Loucy (cell line): ENCODE measurements at regions not wholly inside any gene's neighbourhood (a gene's known extent, or its start where the extent isn't known, plus 50 kb on each side); places are given as distances from the start of the nearest gene placed in this dataset.
A peak's percentile ranks its signal among the peaks of the same experiment; 100 is the strongest.

ENCODE experiments used
- H2AFZ ChIP-seq: fragments of 200-600 bp; sonication (generic); 2 replicates; pipeline ENCODE4 v1.6.0; 2016; ENCODE audit warnings: antibody characterized with exemption, mild to moderate bottlenecking, low read length, moderate library complexity
- H3F3A ChIP-seq: fragments of 200-600 bp; 2 replicates; pipeline ENCODE4 v1.6.0; 2016; ENCODE audit warnings: antibody characterized with exemption, low read depth, mild to moderate bottlenecking
- H3K27me3 ChIP-seq: fragments of 200-600 bp; sonication (generic); 2 replicates; pipeline ENCODE4 v1.6.1; 2014; ENCODE audit warnings: low read length, mild to moderate bottlenecking; ENCODE audit not compliant: insufficient read depth, poor library complexity, severe bottlenecking
- H3K36me3 ChIP-seq: fragments of 200-600 bp; sonication (generic); 2 replicates; pipeline ENCODE4 v1.6.1; 2016; ENCODE audit warnings: low read length; ENCODE audit not compliant: insufficient read depth
- H3K4me1 ChIP-seq: fragments of 200-600 bp; sonication (generic); 2 replicates; pipeline ENCODE4 v1.5.1; 2014; ENCODE audit warnings: low read length, mild to moderate bottlenecking; ENCODE audit not compliant: insufficient read depth, poor library complexity, severe bottlenecking
- H3K4me2 ChIP-seq: fragments of 200-600 bp; sonication (generic); 2 replicates; pipeline ENCODE4 v1.6.0; 2014; ENCODE audit warnings: antibody characterized with exemption, low read length, low read depth, mild to moderate bottlenecking; ENCODE audit not compliant: poor library complexity, severe bottlenecking
- H3K4me3 ChIP-seq: fragments of 200-600 bp; sonication (generic); 2 replicates; pipeline ENCODE4 v1.5.1; 2014; ENCODE audit warnings: low read length, mild to moderate bottlenecking, mixed read lengths; ENCODE audit not compliant: poor library complexity, severe bottlenecking
- H3K79me2 ChIP-seq: fragments of 200-600 bp; sonication (generic); 2 replicates; pipeline ENCODE4 v1.6.1; 2014; ENCODE audit warnings: low read length; ENCODE audit not compliant: insufficient read depth
- H3K9ac ChIP-seq: fragments of 200-600 bp; sonication (generic); 2 replicates; pipeline ENCODE4 v1.6.0; 2014; ENCODE audit warnings: mild to moderate bottlenecking, low read depth, low read length, moderate library complexity; ENCODE audit not compliant: poor library complexity, severe bottlenecking
- H3K9me2 ChIP-seq: fragments of 200-600 bp; sonication (generic); replicated peaks from 2 replicates; pipeline ENCODE4 v1.6.1; 2016; ENCODE audit warnings: low read depth, low read length, mixed read lengths
- H3K9me3 ChIP-seq: fragments of 200-600 bp; sonication (generic); 2 replicates; pipeline ENCODE4 v1.6.1; 2014; ENCODE audit warnings: mild to moderate bottlenecking, antibody characterized with exemption, low read length, low read depth; ENCODE audit not compliant: insufficient read depth
- H4K20me1 ChIP-seq: fragments of 200-600 bp; sonication (generic); 2 replicates; pipeline ENCODE4 v1.6.0; 2014; ENCODE audit warnings: antibody characterized with exemption, low read length, mild to moderate bottlenecking; ENCODE audit not compliant: insufficient read depth, poor library complexity, severe bottlenecking
- CTCF ChIP-seq: fragments of 200-600 bp; sonication (generic); conservative IDR thresholded peaks from 2 replicates; pipeline ENCODE4 v1.5.1; 2014; ENCODE audit warnings: mild to moderate bottlenecking, antibody characterized with exemption, low read length
- EZH2phosphoT487 ChIP-seq: fragments of 200-600 bp; IDR thresholded peaks from 2 replicates; pipeline ENCODE4 v1.6.1; 2018; ENCODE audit warnings: antibody characterized with exemption, mild to moderate bottlenecking, moderate library complexity, borderline replicate concordance

- no peaks in the 10 kb centered on the region for H3K27me3 ChIP-seq
- TF ChIP-seq CTCF (no peak), EZH2phosphoT487 (no peak)
- no peaks in the 10 kb centered on the region for H3K9me2 ChIP-seq
- no peak overlapping the region for H3K4me3 ChIP-seq
- H3K4me2 ChIP-seq: peak overlapping the region; percentile 7
- no peaks in the 10 kb centered on the region for H3K79me2 ChIP-seq
- H4K20me1 ChIP-seq: no peaks in the 10 kb centered on the region
- H3K36me3 ChIP-seq: no peaks in the 10 kb centered on the region
- no peaks in the 10 kb centered on the region for H3F3A ChIP-seq
- H3K9ac ChIP-seq: no peak overlapping the region
- no peaks in the 10 kb centered on the region for H3K9me3 ChIP-seq
- peak overlapping the region; percentile 14; the same call in 1 of the 2 replicates for H2AFZ ChIP-seq
- peaks cover 33% of the 10 kb centered on the region for H3K4me1 ChIP-seq
Measured at GRCh38 chr5:34496701-34497469, 159.2 kb upstream of the RAI14 start.

GRCh38 chr5:34497470-34497808, 158.7 kb upstream of the RAI14 start:
- peak overlapping the region; percentile 7 for H3K4me2 ChIP-seq
- no peak overlapping the region for H3K4me3 ChIP-seq
- H3K36me3 ChIP-seq: no peaks in the 10 kb centered on the region
- no peaks in the 10 kb centered on the region for H3K9me2 ChIP-seq
- H3K9ac ChIP-seq: no peak overlapping the region
- no peaks in the 10 kb centered on the region for H3K27me3 ChIP-seq
- H3K79me2 ChIP-seq: no peaks in the 10 kb centered on the region
- H3F3A ChIP-seq: no peaks in the 10 kb centered on the region
- peaks cover 33% of the 10 kb centered on the region for H3K4me1 ChIP-seq
- TF ChIP-seq EZH2phosphoT487: no peak
- no peak for TF ChIP-seq CTCF
- no peaks in the 10 kb centered on the region for H4K20me1 ChIP-seq
- peak overlapping the region; percentile 14; the same call in 1 of the 2 replicates for H2AFZ ChIP-seq
- no peaks in the 10 kb centered on the region for H3K9me3 ChIP-seq

- H3K4me2 ChIP-seq: no peak overlapping the region
- H3F3A ChIP-seq: no peaks in the 10 kb centered on the region
- peaks cover 33% of the 10 kb centered on the region for H3K4me1 ChIP-seq
- no peaks in the 10 kb centered on the region for H3K9me3 ChIP-seq
- no peaks in the 10 kb centered on the region for H4K20me1 ChIP-seq
- no peak for TF ChIP-seq CTCF
- no peak for TF ChIP-seq EZH2phosphoT487
- H3K36me3 ChIP-seq: no peaks in the 10 kb centered on the region
- no peak overlapping the region for H3K4me3 ChIP-seq
- no peaks in the 10 kb centered on the region for H3K9me2 ChIP-seq
- no peak overlapping the region for H3K9ac ChIP-seq
- no peaks in the 10 kb centered on the region for H3K79me2 ChIP-seq
- H3K27me3 ChIP-seq: no peaks in the 10 kb centered on the region
- H2AFZ ChIP-seq: peak overlapping the region; percentile 88
Measured at GRCh38 chr5:34498572-34498971, 157.6 kb upstream of the RAI14 start.
